ENCODE measurements at regions not wholly inside any gene's neighbourhood (a gene's known extent, or its start where the extent isn't known, plus 50 kb on each side); places are given as distances from the start of the nearest gene placed in this dataset.

- Histone ChIP-seq H3K4me3 (no peak overlapping the region), H3K36me3 (replicated peaks in 1 of 2) (no peaks in the 10 kb centered on the region), H3K27ac (no peak overlapping the region), H3K9me3 (replicated peaks in 1 of 3) (no peaks in the 10 kb centered on the region), H3K4me1 (replicated peaks in 1 of 2) (no peaks in the 10 kb centered on the region), H3K27me3 (no peaks in the 10 kb centered on the region)
- intact Hi-C loops (cut with DNase I), result no loop called here
- DNase-seq, result no peak
- no peak for TF ChIP-seq POLR2A (IDR thresholded peaks at IDR 0.05)
- TF ChIP-seq CTCF (IDR thresholded peaks at IDR 0.05), result no peak
- WGBS, 4 donors, result 94 to 100% (median 96%) methylated on average over 1 of the region's 1 CpG
Observed at GRCh38 chr11:105469931-105470330, 139.9 kb upstream of the GRIA4 start.

- intact Hi-C loops (cut with DNase I), result no loop called here
- Histone ChIP-seq H3K4me1 (replicated peaks in 1 of 2) (no peaks in the 10 kb centered on the region), H3K27ac (no peak overlapping the region), H3K4me3 (no peak overlapping the region), H3K27me3 (no peaks in the 10 kb centered on the region), H3K36me3 (replicated peaks in 1 of 2) (no peaks in the 10 kb centered on the region), H3K9me3 (replicated peaks in 1 of 3) (no peaks in the 10 kb centered on the region)
- no peak for TF ChIP-seq POLR2A (IDR thresholded peaks at IDR 0.05)
- no peak for TF ChIP-seq CTCF (IDR thresholded peaks at IDR 0.05)
- DNase-seq, result no peak
- WGBS, 4 donors, result 29 to 48% (median 39%) methylated on average over 3 of the region's 3 CpGs
Observed at GRCh38 chr11:105468154-105468553, 141.7 kb upstream of the GRIA4 start.

- Histone ChIP-seq H3K36me3 (replicated peaks in 1 of 2) (no peaks in the 10 kb centered on the region), H3K27me3 (no peaks in the 10 kb centered on the region), H3K9me3 (replicated peaks in 1 of 3) (no peaks in the 10 kb centered on the region), H3K27ac (no peak overlapping the region), H3K4me3 (no peak overlapping the region), H3K4me1 (replicated peaks in 1 of 2) (no peaks in the 10 kb centered on the region)
- DNase-seq, result no peak
- WGBS, 4 donors, result 40 to 87% (median 47%) methylated on average over 2 of the region's 2 CpGs
- intact Hi-C loops (cut with DNase I), result no loop called here
- no peak for TF ChIP-seq CTCF (IDR thresholded peaks at IDR 0.05)
- TF ChIP-seq POLR2A (IDR thresholded peaks at IDR 0.05), result no peak
Observed at GRCh38 chr11:105466582-105467228, 143.2 kb upstream of the GRIA4 start.

- no peak for DNase-seq
- WGBS, 4 donors, result 87 to 92% (median 90%) methylated on average over 9 of the region's 9 CpGs
- H3K4me3 ChIP-seq, result no peak overlapping the region
- H3K27me3 ChIP-seq, result no peaks in the 10 kb centered on the region
- no peak overlapping the region for H3K27ac ChIP-seq
- H3K9me3 ChIP-seq (replicated peaks in 1 of 3), result no peaks in the 10 kb centered on the region
- H3K4me1 ChIP-seq (replicated peaks in 1 of 2), result no peaks in the 10 kb centered on the region
- no peaks in the 10 kb centered on the region for H3K36me3 ChIP-seq (replicated peaks in 1 of 2)
- intact Hi-C loops (cut with DNase I), result no loop called here
- no peak for TF ChIP-seq CTCF (IDR thresholded peaks at IDR 0.05)
- TF ChIP-seq POLR2A (IDR thresholded peaks at IDR 0.05), result no peak
Observed at GRCh38 chr11:105458071-105458470, 151.8 kb upstream of the GRIA4 start.
